Natural killer cell (primary cell): ENCODE measurements at regions not wholly inside any gene's neighbourhood (a gene's known extent, or its start where the extent isn't known, plus 50 kb on each side); places are given as distances from the start of the nearest gene placed in this dataset.

Experiments used
- ATAC-seq, 3 donors: fragments of 150-1000 bp in 2 of 3; fragments of 200-7000 bp in 1 of 3; cut with Tn5 transposase; 1 replicate in 1 of 3; 2 replicates in 2 of 3; pipeline ENCODE4 v1.10.0; 2021; ENCODE audit warnings: mild to moderate bottlenecking in 2 of 3, moderate library complexity in 2 of 3
- DNase-seq, 2 donors: peaks; one replicate each; pipeline versions ENCODE4 v3.0.0 to v3.0.0-alpha.2; 2013 to 2021; ENCODE audit warnings: mixed read lengths in 1 of 2
- H3K27ac ChIP-seq: one replicate; pipeline ENCODE4 v1.5.1; 2013; ENCODE audit warnings: mild to moderate bottlenecking, low read length
- H3K27me3 ChIP-seq: one replicate; pipeline ENCODE4 v1.6.1; 2013; ENCODE audit warnings: low read length; ENCODE audit not compliant: control insufficient read depth, insufficient read depth
- H3K36me3 ChIP-seq: one replicate; pipeline ENCODE4 v1.6.1; 2013; ENCODE audit warnings: low read length; ENCODE audit not compliant: control insufficient read depth, insufficient read depth
- H3K4me1 ChIP-seq: one replicate; pipeline ENCODE4 v1.6.1; 2013; ENCODE audit warnings: low read length; ENCODE audit not compliant: control insufficient read depth, insufficient read depth
- H3K4me3 ChIP-seq: one replicate; pipeline ENCODE4 v1.5.1; 2013; ENCODE audit warnings: low read length
- H3K9me3 ChIP-seq: one replicate; pipeline ENCODE4 v1.6.1; 2013; ENCODE audit warnings: low read length; ENCODE audit not compliant: control insufficient read depth, insufficient read depth
- H3K27ac Mint-ChIP-seq, 2 donors: one replicate each; pipeline ENCODE4 v1.8.0; 2022; ENCODE audit warnings: mild to moderate bottlenecking in 2 of 2, mixed read lengths in 2 of 2, moderate library complexity in 1 of 2
- H3K27me3 Mint-ChIP-seq, 2 donors: one replicate each; pipeline ENCODE4 v1.8.0; 2022; ENCODE audit warnings: low read depth in 2 of 2, mixed read lengths in 2 of 2
- H3K36me3 Mint-ChIP-seq: one replicate; pipeline ENCODE4 v1.8.0; 2022; ENCODE audit warnings: mixed read lengths
- H3K4me1 Mint-ChIP-seq, 2 donors: one replicate each; pipeline ENCODE4 v1.8.0; 2022; ENCODE audit warnings: mixed read lengths in 2 of 2
- H3K4me3 Mint-ChIP-seq: one replicate; pipeline ENCODE4 v1.8.0; 2022; ENCODE audit warnings: mild to moderate bottlenecking, moderate library complexity, mixed read lengths
- H3K9me3 Mint-ChIP-seq, 2 donors: one replicate each; pipeline ENCODE4 v1.8.0; 2022; ENCODE audit warnings: mixed read lengths in 2 of 2
- WGBS: methylation state at CpG from one replicate; pipeline ENCODE4 v1.1.7; 2013; ENCODE audit warnings: missing lambda C conversion rate; ENCODE audit not compliant: insufficient coverage; 5-methylcytosine and 5-hydroxymethylcytosine counted together
- intact Hi-C: fragments of 100-400 bp; cut with micrococcal nuclease; formaldehyde crosslinking; loops from one replicate; pipeline ENCODE4 v1.14.2; 2022
- TF ChIP-seq, protein P1 (sequence below): fragments of 200-600 bp; IDR thresholded peaks from one replicate; pipeline ENCODE4 v1.8.0; 2022; ENCODE audit warnings: antibody characterized with exemption

DNA sequence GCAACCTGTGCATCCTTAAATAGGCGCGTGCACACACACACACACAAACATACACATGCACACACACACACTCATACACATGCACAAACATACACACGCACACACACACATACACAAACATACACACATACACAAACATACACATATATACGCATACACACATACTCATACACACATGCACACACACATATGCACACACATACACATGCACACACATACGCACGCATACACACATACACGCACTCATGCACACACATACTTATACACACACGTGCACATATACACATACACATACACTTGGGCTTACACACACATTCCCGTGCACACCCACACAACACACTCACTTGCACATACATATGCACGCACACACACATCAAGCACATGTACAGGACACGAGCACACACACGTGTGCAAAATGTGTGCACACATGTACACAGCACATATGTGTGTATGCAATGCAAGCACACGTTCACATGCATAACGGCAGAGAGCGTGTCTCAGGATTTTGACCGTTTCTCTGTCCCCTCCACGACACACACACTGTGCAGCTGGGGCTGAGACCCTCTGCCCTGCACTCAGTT is 84.5 kb downstream of the SIK1 start:
- Histone ChIP-seq H3K27ac (no peak overlapping the region), H3K4me1 (peaks cover 25% of the 10 kb centered on the region), H3K27me3 (no peaks in the 10 kb centered on the region), H3K36me3 (no peaks in the 10 kb centered on the region), H3K4me3 (no peak overlapping the region), H3K9me3 (no peaks in the 10 kb centered on the region)
- WGBS = 97% methylated on average over 17 of the region's 17 CpGs
- no peaks in the 10 kb centered on the region for H3K36me3 Mint-ChIP-seq
- peaks cover 0 to 2% of the 10 kb centered on the region in 2 donors for H3K9me3 Mint-ChIP-seq
- H3K4me1 Mint-ChIP-seq = peaks cover 6 to 12% of the 10 kb centered on the region in 2 donors
- H3K4me3 Mint-ChIP-seq = no peak overlapping the region
- TF ChIP-seq, protein P1, sequence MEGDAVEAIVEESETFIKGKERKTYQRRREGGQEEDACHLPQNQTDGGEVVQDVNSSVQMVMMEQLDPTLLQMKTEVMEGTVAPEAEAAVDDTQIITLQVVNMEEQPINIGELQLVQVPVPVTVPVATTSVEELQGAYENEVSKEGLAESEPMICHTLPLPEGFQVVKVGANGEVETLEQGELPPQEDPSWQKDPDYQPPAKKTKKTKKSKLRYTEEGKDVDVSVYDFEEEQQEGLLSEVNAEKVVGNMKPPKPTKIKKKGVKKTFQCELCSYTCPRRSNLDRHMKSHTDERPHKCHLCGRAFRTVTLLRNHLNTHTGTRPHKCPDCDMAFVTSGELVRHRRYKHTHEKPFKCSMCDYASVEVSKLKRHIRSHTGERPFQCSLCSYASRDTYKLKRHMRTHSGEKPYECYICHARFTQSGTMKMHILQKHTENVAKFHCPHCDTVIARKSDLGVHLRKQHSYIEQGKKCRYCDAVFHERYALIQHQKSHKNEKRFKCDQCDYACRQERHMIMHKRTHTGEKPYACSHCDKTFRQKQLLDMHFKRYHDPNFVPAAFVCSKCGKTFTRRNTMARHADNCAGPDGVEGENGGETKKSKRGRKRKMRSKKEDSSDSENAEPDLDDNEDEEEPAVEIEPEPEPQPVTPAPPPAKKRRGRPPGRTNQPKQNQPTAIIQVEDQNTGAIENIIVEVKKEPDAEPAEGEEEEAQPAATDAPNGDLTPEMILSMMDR = no peak
- DNase-seq (no peak), ATAC-seq (no peak)
- no peak overlapping the region for H3K27ac Mint-ChIP-seq
- peaks cover 0 to 5% of the 10 kb centered on the region in 2 donors for H3K27me3 Mint-ChIP-seq
- intact Hi-C loops = no loop called here

DNA sequence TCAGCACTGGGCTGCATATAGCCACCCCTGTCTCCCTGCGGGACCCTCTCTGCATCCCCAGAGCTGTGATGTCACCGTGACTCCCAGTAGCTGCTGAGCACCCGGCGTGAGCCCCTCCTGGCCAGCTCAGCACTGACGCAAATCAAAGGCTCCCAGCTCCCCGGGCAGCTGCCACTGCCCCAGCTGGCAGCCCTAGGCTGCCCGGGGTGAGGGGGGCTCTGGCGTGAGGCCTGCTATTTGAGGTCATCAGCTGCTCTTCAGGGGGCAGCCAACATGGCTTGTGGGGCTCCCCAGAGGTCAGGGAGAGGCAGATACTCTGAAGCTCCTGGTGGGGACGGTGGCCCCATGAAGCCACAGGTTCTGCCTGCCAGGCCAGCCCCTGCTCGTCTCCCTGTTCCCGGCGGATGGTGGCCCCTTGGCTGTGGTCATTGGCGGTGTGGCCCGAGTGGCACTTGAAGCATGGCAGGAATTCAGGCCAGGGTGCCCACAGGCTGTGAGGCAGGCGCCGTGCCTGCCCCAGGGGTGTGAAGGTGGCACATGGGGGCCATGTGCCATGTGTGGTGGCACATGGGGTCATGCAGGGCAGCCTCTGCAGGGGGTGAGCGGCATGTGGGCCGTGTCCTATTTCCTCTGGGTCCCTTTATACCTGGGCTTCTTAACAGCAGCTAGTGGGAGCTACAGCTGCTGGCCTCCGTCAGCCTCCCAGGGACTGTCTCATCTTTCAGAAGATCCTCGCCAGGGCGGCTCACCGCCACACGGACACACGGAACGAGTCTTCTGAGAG is 85.4 kb downstream of the SIK1 start:
- no peaks in the 10 kb centered on the region for H3K36me3 ChIP-seq
- Mint-ChIP-seq H3K27me3 (peaks cover 0 to 5% of the 10 kb centered on the region in 2 donors), H3K4me1 (peaks cover 6 to 19% of the 10 kb centered on the region in 2 donors), H3K36me3 (no peaks in the 10 kb centered on the region), H3K4me3 (no peak overlapping the region), H3K27ac (no peak overlapping the region), H3K9me3 (peaks cover 3 to 7% of the 10 kb centered on the region in 2 donors)
- 90% methylated on average over 25 of the region's 25 CpGs for WGBS
- TF ChIP-seq, protein P1 = no peak
- no peak for ATAC-seq
- no peak overlapping the region for H3K4me3 ChIP-seq
- H3K9me3 ChIP-seq = no peaks in the 10 kb centered on the region
- H3K27me3 ChIP-seq = no peaks in the 10 kb centered on the region
- H3K27ac ChIP-seq = no peak overlapping the region
- DNase-seq = no peak
- H3K4me1 ChIP-seq = peaks cover 25% of the 10 kb centered on the region
- intact Hi-C loops = no loop called here

DNA sequence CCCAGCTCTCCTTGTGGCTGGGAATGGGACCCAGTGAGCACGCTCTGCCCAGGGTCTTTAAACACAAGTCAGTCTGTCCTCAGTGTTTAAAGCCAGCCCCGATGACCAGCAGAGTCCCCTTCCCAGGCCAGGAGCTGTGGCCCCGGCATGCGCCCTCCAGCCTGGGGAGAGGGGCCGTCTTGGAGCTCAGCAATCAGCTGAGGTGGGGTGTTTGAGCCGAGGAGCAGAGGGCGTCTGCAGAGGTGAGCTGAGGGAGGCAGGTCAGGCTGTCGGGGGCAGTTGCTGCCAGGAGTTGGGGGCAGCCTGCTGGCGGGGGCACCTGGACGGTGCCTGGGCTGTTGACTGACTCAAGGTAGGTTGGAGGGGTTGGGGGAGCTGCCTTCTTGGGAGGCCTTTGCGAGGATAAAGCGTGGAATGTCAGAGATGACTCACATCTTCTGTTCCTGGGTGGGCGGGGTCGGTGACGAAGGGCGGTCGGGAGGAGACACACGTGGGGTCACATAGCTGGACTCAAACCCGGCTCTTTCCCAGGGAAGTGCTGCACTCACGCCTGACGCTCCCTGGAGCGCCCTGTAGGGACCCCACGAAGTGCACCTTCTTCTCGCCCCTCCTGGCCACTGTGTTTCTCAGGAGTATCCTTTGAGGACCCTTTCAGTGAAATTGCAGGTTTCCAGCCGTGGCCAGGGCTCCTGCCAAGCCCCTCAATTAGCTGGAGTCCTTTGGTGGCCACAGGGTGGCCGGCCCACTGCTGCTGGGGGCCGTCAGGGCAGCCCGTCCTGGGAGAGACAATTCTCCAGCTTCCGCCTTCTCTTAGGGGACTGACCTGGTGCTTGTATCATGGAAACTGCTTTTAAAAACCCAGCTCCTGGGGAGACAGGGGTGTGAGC is 86.2 kb downstream of the SIK1 start:
- peaks cover 0 to 5% of the 10 kb centered on the region in 2 donors for H3K27me3 Mint-ChIP-seq
- no peak for ATAC-seq

More for the DNA sequence above, 86.2 kb downstream of the SIK1 start:
- H3K4me1 ChIP-seq = peaks cover 20% of the 10 kb centered on the region
- TF ChIP-seq, protein P1 = no peak
- no peak overlapping the region for H3K4me3 Mint-ChIP-seq
- DNase-seq = no peak
- intact Hi-C loops = no loop called here
- no peaks in the 10 kb centered on the region for H3K36me3 ChIP-seq
- H3K36me3 Mint-ChIP-seq = no peaks in the 10 kb centered on the region
- WGBS = 88% methylated on average over 29 of the region's 29 CpGs
- H3K4me1 Mint-ChIP-seq = peaks cover 6 to 22% of the 10 kb centered on the region in 2 donors
- H3K4me3 ChIP-seq = no peak overlapping the region
- no peak overlapping the region for H3K27ac Mint-ChIP-seq
- H3K27ac ChIP-seq = no peak overlapping the region
- no peaks in the 10 kb centered on the region for H3K9me3 ChIP-seq
- H3K9me3 Mint-ChIP-seq = peaks cover 3 to 9% of the 10 kb centered on the region in 2 donors
- H3K27me3 ChIP-seq = no peaks in the 10 kb centered on the region
